Stimulated activated CD8-positive, alpha-beta memory T cell treated with anti-CD3 and anti-CD28 coated beads, Interleukin-7, amount 100 ng/mL, for 4 hours (primary cell): ENCODE measurements at regions not wholly inside any gene's neighbourhood (a gene's known extent, or its start where the extent isn't known, plus 50 kb on each side); places are given as distances from the start of the nearest gene placed in this dataset.

ENCODE experiments used
- DNase-seq, 2 donors: peaks; one replicate each; pipeline ENCODE4 v3.0.0-alpha.2; 2020; ENCODE audit warnings: low read depth in 2 of 2

DNA sequence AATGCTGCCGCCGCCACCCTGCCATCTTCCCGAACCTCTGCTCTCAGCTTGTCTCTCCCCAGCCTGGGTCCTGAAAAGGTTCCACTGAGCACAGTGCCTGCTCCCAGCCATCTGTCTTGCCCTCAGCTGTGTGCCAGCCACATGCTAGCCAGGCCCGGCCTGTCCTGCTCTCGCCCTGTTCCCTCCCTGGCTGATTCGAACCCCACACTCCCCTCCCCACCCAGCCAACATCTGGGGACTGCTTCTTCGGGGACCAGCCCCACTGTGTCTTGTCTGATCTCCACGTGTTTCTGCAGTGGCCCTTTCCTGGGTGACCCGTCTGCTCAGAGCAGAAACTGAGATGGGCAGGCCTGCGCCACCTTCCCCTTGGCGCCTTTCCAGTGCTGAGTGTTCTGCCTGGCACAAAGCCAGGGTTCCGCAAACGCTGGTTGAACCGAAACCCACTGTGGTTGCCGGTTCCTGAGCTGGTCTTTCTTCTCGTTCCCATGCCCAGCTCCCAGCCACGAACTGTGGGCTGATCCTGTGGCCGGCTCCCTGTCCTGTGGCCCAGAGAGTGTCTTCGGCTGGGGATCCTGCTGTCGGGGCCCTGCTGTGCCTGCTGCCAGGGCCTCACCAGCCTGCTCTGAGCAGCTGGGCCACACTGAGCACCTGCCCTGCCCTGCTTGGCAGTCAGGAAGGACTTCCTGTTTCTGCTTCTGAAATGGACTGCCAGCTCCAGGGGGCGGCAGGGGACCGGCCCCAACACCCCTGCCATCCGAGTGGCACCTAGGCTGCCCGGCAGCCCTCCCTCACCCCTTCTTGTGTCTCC lies 62.7 kb upstream of the KLF13 start:
- peak; percentile 51 to 58 for DNase-seq

- no peak for DNase-seq
Measured at GRCh38 chr15:31264559-31265089, 62.0 kb upstream of the KLF13 start.

DNA sequence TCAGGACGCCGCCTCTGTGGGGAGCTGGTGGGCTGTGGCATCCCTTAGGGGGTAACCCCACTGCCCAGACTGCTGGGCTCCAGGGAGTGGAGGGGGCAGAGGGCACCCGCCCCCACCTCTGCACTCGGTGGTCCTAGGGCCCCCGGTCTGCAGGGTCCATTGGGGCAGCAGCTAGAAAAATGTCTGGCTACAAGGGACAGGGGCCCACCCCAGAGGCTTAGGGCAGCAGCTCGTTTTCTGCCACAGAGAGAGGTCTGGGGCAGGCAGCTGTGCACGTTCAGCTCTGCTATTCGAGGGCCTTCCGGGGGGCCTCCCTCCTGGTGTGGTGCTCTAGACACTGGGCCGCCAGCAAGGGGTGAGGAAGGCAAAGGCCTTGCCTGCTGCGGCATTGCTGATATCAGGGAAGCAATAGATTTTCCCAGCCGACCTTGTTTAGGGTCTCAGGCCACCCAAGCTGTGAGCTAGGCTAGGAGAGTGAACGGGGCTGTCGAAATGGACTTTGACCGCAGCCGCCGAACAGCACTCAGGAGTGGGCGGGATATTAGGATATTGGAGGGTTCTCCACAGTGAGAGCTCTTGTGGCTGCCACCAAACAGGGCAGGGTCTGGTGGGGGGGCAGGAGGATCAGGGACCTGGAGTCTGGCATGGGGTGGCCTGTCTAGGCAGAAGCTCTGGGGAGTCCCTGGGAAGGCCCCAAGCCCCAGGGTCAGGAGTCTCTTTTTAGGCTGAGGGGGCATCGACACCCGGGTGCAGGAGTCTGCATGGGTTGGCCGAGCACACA lies 61.4 kb upstream of the KLF13 start:
- DNase-seq = no peak

DNA sequence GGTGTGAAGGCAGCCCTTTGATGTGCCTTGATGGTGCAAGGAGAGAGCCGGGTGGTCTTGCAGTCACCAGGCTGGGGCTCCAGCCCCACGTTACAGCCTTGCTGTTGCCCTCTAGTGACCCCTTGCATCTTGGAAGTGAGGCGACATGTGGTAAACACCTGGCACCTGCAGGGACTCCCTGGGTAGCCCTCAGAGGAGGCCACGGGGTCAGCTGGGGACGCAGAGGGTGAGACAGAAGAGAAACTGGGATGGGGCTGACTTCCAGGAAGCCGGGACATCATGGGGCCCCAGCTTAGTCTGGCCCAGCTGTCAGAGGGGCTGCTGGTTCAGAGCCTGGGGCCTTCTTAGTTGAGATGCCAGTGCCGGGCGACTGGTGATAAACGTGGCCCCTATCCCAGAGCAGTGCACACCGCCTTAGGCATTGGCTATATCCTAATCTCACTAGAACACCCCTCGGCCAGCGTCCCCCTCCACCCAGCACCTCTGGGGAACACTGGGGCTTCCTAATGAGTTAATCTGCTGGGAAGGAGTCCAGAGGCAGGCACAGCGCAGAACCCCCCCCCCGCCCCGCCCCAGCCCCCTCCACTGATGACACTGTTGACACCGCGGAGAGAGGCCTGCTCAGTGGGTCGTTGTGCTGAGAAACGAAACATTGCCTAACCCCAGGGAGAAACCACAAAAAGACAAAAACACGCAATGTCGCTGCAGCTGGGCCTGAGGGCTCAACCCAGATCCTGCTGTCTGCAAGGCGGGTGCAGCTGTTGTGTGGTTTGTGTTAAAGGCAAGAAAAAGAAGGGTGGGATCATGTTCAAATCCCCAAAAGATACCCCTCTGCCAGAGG lies 60.5 kb upstream of the KLF13 start:
- peak; percentile 38 to 48 for DNase-seq

DNA sequence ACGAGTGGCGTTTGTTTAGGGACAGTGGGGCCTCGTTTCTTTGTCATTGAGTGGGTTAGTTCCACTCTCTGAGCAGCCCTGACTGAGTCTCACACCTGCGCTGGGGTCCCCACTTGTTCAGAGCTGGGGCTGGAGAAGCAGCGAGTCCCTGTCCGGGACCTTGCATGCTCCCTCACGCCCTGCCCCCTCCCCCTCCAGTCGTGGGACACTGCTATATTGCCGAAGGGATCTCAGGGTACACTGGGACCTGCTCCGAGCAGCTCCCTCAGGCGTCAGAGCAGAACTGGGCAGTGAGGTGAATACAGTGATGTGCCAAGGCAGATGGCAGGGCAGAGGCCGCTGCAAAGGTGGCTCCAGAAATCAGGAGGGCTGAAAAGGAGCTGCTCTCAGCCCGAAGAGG lies 59.9 kb upstream of the KLF13 start:
- DNase-seq = no peak

DNA sequence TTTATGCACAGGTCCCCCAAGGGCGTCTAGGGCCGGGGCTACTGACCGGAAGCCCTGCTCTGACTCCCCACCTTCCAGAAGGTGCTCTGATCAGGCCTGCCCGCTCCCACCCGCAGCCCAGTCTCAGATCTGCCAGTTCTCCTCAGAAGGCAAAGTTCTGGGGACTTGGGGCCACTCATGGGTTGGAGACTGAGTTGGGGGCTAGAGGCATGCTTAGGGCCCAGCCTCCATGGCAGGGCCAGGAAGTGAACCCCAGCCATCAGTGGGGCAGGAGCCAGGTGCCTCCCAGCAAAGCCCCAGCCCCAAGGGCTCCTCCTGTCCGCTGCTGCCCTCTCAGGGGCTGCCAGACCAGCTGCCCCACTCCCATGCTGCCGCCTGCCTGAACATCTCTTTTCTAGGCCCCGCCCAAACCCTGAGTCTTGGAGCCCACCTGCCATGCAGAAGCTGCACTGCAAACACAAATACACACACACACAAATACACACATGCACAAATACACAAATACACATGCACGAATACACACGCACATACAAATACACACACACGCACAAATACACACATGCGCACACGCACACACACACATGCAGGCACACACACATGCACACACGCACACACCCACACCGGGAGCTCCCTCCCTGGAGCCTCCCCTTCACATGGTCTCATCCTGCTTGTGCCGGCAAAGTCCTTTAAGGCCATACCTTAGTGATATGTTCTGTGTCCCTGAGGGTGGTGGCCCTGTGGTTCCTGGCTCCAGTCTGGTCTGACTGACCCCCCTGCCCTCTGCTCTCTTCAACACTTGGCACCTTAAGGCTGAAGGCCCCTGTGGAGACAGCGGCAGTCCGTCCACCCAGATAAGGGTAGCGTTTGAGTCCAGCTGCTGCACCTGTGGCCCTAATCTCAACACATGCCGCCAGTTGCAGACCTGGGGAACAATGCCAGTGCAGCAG lies 59.2 kb upstream of the KLF13 start:
- DNase-seq = no peak

- DNase-seq = no peak
Measured at GRCh38 chr15:31268108-31268501, 58.5 kb upstream of the KLF13 start.

DNA sequence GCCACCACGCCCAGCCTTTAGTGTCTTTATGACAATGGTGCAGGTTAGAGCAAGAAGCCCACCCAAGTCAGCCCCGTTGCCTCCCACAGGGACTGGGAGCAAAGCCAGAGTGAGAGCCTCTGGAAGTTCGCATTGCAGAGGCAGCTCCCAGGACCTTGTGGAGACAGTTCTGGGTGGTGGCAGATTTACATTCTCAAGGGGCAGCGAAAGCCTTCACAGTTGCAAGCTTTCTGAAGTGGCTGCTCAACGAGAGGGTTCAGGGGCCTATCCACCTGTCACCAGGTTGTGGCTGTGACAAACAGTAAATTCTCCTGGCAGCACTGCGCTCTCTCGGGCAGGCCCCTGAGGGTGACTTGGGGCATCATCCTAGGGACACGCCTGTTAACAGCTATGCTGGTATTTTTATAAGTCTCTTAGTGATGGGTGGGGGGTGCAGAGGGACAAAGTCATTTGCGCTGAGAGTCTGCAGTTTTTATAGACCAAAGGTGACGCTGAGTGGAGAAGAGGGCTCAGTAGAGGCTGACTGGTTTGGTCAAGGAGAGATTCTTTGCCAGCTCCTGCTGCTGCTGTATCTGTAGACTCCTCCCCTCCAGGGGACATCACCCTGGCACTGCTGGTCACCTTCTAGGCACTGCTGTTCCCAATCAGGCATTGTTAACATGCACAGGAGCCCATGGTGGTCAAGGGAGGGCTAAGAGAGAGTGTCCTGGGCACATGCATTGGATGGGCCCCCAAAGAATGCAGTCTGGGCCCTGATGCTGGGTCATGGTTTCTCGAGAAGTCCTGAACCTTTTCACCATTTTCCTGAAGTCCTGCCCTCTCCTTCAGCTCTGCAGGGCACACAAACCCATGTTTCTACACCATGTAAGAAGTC lies 57.5 kb upstream of the KLF13 start:
- no peak for DNase-seq

- DNase-seq = no peak
Measured at GRCh38 chr15:31269816-31270575, 56.6 kb upstream of the KLF13 start.

GRCh38 chr15:31270767-31271166 lies 55.9 kb upstream of the KLF13 start:
- no peak for DNase-seq

DNA sequence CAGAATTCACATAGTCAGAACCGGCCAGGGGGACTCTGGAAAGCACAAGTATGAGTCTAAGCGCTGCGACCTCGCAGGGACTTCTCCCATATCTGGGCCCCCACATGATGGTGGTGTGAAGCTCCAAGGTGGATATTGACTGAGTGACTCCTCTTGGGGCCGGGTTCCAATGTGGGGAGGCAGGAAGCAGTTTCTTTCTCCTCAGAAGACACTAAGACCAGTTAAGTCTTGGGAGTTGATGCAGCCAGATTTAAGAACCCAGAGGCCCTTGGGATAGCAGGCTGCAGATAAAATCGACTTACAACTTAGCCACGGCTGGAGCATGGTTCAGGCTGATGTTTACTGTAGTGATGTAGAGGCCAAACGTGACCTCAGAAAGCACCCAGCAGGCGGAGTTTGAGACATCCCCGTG lies 55.4 kb upstream of the KLF13 start:
- no peak for DNase-seq

- no peak for DNase-seq
Measured at GRCh38 chr15:31271711-31272557, 54.7 kb upstream of the KLF13 start.

DNA sequence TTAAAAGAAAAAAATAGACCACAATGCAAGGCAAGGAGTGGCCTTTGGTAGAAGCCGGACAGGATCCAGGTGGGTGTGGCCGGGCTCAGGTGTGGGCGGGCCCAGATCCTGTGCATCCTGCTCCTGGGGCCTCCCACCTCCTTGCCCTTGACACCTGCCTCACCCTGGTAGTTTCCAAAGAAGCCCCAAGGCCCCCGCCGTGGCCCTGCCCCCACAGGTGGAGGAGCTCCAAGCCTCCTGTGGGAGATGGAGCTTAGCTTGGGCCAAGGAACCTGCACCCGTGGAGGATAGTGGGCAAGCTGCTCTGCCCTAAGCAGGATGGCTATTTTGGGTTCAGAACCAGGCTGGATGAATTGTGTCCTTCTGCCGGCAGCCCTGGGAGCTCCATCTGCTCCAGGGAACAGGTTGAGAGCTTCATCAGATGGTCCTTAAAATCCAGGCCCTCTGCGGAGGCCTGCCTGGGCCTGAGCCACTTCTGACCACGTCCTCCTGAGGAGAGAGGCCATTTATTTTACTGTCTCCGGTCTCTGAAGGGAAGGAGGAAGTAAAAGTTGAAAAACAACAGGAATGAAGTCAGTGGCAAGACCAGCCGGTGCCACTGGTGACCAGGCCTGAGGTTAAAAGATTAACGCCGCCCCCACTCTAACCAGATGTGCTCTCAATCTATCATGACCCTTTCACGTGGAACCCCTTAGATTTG lies 53.9 kb upstream of the KLF13 start:
- DNase-seq = no peak

DNA sequence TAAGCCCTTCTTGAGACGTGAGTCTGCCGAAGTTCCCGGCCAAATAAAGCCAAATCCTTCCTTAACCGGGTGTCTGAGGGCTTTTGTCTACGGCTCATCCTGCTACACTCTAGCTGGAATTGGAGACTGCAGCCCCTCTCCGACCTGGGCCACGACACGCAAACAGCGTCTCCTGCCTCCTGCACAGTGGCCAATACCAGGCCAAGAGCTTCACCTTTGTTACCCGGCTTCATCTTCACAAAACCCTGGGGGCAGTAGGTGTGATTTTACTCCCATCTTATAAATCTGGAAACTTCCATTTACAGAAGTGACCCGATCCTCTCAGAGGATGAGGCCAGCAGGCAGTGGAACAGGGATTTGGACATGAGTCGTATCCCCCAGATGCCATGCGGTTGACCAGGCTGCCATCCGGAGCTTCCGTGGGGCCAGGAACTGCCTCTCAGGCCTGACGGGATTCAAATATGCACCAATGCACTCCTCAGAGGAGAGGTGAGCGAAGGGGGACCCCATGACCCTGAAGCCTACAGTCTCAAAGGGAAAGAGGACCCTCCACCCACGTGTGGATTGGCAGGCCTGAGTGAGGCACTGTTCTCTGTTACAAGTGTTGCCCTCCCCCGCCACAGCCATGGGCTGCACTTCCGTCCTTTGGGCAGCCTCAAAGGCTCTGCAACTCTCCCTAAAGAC lies 53.2 kb upstream of the KLF13 start:
- DNase-seq = no peak

DNA sequence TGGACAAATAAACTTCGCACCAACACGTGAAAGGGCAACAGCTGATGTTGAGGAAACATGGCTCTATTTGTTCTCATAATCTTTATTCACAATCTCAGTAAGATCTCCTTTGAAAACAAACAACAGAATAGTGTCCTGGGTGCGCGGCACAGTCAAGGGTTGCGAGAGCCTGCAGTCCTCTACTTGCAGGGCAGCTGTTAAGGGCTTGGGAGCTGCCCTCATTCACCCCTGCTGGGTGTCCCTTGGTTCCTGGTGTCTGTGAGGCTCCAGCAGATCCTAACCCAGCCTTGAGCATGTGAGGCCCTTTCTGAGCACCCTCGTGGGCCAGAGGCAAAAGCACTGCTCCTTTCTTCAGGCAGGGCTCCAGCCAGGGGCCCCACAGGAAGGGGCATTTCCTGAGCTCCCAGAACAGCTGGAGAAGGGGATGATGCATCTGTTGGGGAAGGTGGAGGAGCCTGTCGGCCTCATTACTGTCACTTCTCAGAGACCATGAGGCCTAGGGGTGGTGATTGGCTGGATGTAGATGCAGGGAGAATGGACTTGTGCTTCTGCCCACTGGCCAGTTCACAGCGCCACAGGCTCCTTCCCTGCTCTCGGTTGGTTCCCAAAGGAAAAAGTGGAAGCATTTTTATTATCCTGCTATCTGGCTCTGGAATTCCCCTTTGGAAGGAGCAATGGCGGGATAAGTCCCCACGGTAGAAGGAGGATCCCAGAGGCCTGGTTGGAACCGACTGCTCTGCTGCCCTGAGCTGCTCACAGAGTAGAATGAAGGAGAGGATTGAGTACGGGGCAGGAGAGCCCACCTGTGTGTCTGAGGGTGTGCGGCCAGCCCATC lies 51.9 kb upstream of the KLF13 start:
- no peak for DNase-seq
